ENCODE measurements at regions not wholly inside any gene's neighbourhood (a gene's known extent, or its start where the extent isn't known, plus 50 kb on each side); places are given as distances from the start of the nearest gene placed in this dataset.

GRCh38 chrX:15150586-15150985, 119.3 kb downstream of the ASB9 start:
- WGBS, 4 donors: 82 to 93% (median 87%) methylated on average over 1 of the region's 1 CpG
- Histone ChIP-seq H3K27me3 (peaks cover 37% of the 10 kb centered on the region), H3K27ac (no peak overlapping the region), H3K36me3 (replicated peaks in 1 of 2) (no peaks in the 10 kb centered on the region), H3K4me3 (no peak overlapping the region), H3K4me1 (replicated peaks in 1 of 2) (no peaks in the 10 kb centered on the region), H3K9me3 (replicated peaks in 1 of 3) (no peaks in the 10 kb centered on the region)
- TF ChIP-seq CTCF (IDR thresholded peaks at IDR 0.05) (no peak), POLR2A (IDR thresholded peaks at IDR 0.05) (no peak)
- DNase-seq: no peak
- intact Hi-C loops (cut with DNase I): no loop called here

DNA sequence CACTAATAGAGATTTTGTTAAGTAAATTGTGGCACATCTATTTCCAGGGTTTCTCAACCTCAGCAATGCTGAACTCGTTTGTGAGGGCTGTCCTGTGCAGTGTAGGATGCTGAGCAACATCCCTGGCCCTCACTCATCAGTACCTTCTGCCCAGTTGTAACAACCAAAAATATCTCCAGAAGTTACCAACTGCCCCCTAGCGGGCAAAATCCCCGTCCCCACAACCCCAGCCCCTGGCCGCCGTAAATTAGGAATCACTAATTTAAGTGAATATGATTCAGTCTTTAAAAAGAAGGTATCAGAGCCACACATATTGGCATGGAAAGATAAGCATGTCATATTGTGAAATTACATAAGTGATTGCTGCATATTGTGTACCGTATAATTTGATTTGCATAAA, 123.4 kb downstream of the ASB9 start:
- Histone ChIP-seq H3K4me3 (no peak overlapping the region), H3K4me1 (replicated peaks in 1 of 2) (no peaks in the 10 kb centered on the region), H3K9me3 (replicated peaks in 1 of 3) (no peaks in the 10 kb centered on the region), H3K27me3 (peaks cover 27% of the 10 kb centered on the region), H3K27ac (no peak overlapping the region), H3K36me3 (replicated peaks in 1 of 2) (no peaks in the 10 kb centered on the region)
- peak in 2 of 7 donors; percentile 14 to 22 for DNase-seq
- intact Hi-C loops (cut with DNase I): loop anchor here in 1 of 2 donors (10.0 kb wide), 2 partner anchors 1052 to 1102 kb away; no protein-coding TSS in a partner anchor
- TF ChIP-seq POLR2A (IDR thresholded peaks at IDR 0.05) (no peak), CTCF (IDR thresholded peaks at IDR 0.05) (peak in 1 of 6 experiments; percentile 8)
- WGBS, 4 donors: 19 to 51% (median 25%) methylated on average over 4 to 6 of the region's 6 CpGs

- intact Hi-C loops (cut with DNase I): loop anchor here in 1 of 2 donors (10.0 kb wide), 2 partner anchors 1049 to 1099 kb away; no protein-coding TSS in a partner anchor
- Histone ChIP-seq H3K4me3 (no peak overlapping the region), H3K27me3 (peaks cover 13% of the 10 kb centered on the region), H3K4me1 (replicated peaks in 1 of 2) (no peaks in the 10 kb centered on the region), H3K9me3 (replicated peaks in 1 of 3) (no peaks in the 10 kb centered on the region), H3K36me3 (replicated peaks in 1 of 2) (no peaks in the 10 kb centered on the region), H3K27ac (no peak overlapping the region)
- 31 to 45% (median 37%) methylated on average over 1 of the region's 1 CpG for WGBS, 4 donors
- DNase-seq: no peak
- TF ChIP-seq CTCF (IDR thresholded peaks at IDR 0.05) (no peak), POLR2A (IDR thresholded peaks at IDR 0.05) (no peak)
Observed at GRCh38 chrX:15143825-15144121, 126.1 kb downstream of the ASB9 start.

DNA sequence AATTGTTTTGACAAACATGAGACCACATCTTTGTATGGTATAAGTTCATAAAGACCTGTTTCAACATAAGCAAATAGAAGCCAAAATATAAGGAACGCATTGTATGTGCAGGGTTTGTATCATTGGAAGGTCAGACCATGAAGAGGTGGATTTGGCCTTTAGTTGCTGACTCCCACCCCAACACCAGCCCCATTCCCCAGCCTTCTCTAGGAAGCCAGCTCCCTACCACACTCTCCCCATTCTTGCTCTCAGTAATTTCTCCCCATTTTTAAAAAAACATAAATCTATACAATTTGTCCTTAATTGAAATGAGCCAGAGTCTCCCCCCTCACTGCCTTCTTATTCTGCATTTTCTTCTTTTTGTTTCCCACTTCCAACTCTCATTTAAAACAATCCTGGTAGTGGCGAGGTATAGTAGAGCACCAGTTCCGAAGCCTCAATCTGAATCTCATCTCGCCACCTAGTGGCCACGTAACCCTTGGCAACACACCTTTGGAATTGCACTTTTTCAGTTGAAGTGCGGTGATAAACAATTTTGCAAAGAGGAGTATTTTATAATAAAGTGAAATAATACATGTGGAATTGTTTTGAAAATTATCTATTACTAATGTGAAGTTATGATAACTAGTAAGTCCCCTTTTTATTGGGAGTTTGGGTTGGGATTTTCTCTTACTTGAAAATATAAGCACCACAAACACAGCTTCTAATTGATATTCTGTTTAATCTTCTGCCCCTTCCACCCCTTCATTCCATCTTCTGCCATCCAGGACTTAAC, 126.6 kb downstream of the ASB9 start:
- DNase-seq: peak; percentile 30 to 62 (median 49)
- WGBS, 4 donors: 14 to 20% (median 19%) methylated on average over 6 of the region's 6 CpGs
- intact Hi-C loops (cut with DNase I): loop anchor here in 1 of 2 donors (10.0 kb wide), 2 partner anchors 1048 to 1098 kb away; no protein-coding TSS in a partner anchor

More for the DNA sequence above, 126.6 kb downstream of the ASB9 start:
- no peaks in the 10 kb centered on the region for H3K4me1 ChIP-seq (replicated peaks in 1 of 2)
- TF ChIP-seq POLR2A (IDR thresholded peaks at IDR 0.05) (no peak), CTCF (IDR thresholded peaks at IDR 0.05) (peak; percentile 41 to 70 (median 54))
- H3K9me3 ChIP-seq (replicated peaks in 1 of 3): no peaks in the 10 kb centered on the region
- no peaks in the 10 kb centered on the region for H3K36me3 ChIP-seq (replicated peaks in 1 of 2)
- H3K4me3 ChIP-seq: no peak overlapping the region
- H3K27ac ChIP-seq: no peak overlapping the region
- peaks cover 13% of the 10 kb centered on the region for H3K27me3 ChIP-seq

All from adrenal gland (tissue), 9 donors.